Stimulated activated CD8-positive, alpha-beta memory T cell treated with anti-CD3 and anti-CD28 coated beads, Interleukin-7, amount 100 ng/mL, for 48 hours (primary cell): ENCODE measurements at regions not wholly inside any gene's neighbourhood (a gene's known extent, or its start where the extent isn't known, plus 50 kb on each side); places are given as distances from the start of the nearest gene placed in this dataset.

Source experiments
- DNase-seq, 2 donors: peaks; one replicate each; pipeline ENCODE4 v3.0.0-alpha.2; 2020; ENCODE audit warnings: low read depth in 1 of 2; ENCODE audit errors: extremely low read depth in 1 of 2

DNA sequence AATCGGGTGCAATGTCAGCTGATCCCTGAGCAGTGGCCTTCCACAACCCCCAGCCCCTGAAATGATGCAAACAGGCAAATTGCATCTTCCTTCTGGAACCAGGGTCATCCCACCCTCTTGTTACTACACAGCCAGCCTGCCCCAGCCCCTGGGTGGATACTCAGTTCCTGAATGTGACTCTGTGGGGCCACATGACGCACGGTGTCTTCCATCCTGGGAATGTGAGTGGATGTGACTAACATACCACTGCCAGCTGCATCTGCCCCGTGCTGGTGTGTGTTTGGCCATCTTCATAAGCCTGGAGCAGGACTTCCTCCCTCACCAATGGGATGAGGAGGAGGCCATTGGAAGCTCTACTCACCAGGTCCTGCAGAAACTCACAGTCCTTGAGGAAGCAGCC is 257.9 kb upstream of the ADAMTS16 start:
- DNase-seq, result no peak

DNA sequence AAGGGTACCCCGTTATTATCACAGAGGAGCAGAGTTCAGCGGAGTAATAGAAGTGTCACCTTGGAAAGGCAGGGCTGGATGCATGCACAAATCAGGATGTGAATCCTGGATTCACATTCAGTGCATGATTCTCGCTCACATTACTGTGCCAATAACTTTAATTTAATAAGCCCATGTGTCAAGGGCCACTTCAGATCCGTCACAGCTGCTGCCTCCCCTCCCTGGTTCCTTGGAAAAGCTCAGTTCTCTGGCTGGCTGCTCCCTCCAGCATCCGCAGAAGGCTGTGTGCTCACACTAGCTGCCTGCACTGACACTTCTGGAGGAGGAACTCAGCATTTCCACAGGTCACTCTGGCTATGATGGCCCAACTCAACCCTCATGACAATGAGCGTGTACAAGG is 256.8 kb upstream of the ADAMTS16 start:
- no peak for DNase-seq

DNA sequence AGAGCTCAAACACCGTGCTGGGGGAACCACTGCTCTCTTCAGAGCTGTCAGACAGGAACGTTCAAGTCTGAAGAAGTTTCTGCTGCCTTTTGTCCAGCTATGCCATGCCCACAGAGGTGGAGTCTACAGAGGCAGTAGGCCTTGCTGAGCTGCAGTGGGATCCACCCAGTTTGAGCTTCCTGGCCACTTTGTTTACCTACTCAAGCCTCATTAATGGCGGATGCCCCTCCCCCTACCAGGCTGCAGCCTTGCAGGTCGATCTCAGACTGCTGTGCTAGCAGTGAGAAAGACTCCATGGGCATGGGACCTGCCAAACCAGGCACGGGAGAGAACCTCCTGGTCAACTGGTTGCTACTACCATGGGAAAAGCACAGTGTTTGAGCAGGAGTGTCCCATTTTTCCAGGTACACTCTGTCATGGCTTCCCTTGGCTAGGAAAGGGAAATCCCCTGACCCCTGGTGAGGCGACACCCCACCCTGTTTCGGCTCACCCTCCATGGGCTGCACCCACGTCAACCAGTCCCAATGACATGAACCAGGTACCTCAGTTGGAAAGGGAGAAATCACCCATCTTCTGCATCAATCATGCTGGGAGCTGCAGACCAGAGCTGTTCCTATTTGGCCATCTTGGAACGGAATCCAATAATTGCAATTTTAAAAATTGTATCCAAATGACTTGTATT is 246.9 kb upstream of the ADAMTS16 start:
- DNase-seq, result no peak

- no peak for DNase-seq
Measured at GRCh38 chr5:4896328-4896727, 243.8 kb upstream of the ADAMTS16 start.

DNA sequence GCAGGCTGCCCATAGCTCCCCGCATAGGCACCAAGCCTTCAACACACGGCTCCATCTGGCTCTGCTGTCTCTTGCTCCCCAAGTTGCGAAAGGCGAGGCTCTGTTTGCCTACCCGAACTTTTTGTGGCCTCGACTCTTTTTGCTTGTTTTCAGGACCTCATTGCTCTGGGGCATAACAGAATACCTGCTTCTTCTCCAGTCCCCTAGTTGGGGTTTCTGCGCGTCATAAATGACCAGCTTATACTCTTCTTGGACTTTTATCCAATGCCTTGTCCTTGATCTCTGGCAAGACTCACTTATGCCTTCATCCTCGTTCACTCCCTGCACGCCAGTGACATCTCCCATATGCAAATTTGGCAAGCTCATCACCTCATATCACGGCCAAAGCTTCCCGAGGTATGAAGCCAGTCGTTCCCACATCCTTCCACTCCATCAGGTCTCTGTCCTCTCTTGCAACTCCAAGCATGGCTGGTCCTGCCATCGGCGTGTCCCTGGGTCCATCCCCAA is 238.8 kb upstream of the ADAMTS16 start:
- DNase-seq, result no peak

- no peak for DNase-seq
Measured at GRCh38 chr5:4901924-4902323, 238.2 kb upstream of the ADAMTS16 start.

DNA sequence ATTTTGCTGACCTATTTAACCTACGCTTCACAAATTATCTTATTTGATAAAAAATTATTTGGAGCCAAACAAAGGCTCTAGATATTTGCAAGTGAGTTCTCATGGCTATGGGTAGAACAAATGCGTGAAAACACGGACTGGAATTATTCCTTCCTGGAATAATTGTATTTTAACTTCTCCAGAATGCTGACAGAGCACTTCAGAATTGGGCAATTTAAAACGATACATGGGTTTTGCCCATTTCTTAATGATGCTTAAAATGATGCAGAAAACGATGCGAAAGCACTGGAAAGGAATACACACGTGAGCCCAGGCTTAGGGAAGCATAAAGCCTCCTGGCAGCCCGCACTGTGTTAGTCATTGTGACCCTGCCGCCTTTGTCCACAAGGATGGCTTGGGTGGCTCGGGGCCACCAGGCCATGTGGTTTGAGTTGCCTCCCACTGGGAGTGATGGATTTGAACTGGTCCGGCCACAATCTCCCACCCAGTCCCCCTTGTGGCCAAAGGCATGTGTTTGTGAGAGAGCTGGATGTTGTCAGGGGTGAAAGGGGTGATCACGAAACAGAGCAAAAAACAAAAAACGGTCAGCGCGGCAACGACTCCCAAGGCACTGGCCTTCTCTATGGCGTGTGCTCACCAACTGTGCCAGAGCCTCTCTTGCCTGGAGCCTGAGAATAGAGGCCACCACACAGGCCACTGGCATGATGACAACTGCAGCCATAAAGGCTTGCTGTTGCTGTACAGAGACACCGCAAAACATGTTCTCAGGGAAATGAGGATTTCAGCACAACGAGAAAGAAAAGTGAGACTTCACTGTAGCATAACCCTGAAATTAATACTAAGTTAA is 234.2 kb upstream of the ADAMTS16 start:
- DNase-seq, result no peak

GRCh38 chr5:4906786-4907185 is 233.3 kb upstream of the ADAMTS16 start:
- DNase-seq, result no peak

GRCh38 chr5:4907571-4907970 is 232.6 kb upstream of the ADAMTS16 start:
- DNase-seq, result no peak

- no peak for DNase-seq
Measured at GRCh38 chr5:4909086-4909485, 231.0 kb upstream of the ADAMTS16 start.

DNA sequence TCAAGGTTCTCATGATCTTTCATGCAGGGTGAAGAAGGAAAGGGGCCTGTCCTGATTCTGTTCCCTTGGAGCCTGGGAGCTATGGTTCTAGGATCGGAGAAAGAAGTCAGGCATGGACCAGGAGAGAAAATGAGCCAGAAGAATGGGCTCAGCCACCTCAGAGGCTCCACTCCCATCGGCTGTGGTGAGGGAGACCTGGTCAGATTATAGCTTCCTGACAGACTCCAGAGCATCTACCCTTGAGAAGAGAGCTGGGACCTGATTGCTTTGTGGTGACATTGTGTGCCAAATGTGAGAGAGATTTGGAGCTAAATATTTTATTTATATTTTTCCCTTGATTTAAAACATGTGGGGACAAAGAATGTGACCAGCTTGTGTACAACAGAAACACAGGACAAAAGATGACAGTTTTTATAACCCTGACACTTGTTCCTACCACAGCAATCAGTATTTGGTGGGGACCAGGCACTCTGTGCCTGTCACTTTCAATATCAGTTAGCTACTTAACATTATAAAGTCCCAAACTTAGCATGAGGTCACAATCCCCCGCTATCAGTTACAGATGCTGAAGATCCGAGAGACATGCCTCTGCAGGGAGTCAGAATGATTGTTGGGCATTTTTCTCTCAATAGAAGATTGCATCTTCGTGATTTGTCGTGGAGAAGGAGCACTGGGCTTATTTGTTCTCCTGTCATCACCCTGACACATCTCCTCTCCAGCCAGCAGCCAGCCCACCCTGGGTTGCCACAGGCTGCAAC is 228.3 kb upstream of the ADAMTS16 start:
- DNase-seq, result no peak

DNA sequence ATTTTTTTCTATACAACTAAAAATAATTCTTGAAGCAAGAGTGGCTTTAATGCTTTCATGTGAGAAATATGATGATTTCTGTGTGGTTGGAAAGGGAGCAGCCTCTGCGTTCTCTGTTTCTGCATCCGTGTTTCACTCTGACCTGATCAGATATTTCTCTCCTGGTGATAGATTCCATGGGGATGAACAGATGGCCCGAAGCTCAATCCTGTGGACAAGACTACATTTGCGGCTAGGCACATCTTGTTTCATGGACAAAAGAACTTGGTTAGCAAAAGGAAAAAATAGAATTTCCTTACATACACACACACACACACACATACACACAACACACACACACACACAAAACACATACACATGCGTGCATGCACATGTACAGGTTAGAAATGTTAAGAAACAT is 218.2 kb upstream of the ADAMTS16 start:
- no peak for DNase-seq

GRCh38 chr5:4924577-4924976 is 215.6 kb upstream of the ADAMTS16 start:
- no peak for DNase-seq

DNA sequence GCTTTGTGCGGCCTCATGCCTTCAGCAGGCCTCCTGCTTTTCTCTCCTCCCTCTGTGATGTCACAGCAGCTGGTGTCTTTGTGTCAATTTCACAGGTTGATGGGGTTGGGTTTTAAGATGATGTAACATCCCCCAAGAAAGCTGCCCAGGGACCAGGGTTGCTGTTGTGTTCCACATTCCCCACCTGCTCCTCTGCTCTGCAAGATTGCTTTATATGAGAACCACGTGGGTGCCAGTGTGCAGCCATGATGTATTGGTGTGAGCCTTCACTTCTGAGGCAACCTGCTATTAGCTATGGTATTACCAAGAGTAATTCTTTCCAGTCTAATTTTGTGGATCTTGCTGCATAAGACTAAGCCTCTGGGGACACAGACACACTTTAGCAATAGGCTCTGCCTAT is 213.0 kb upstream of the ADAMTS16 start:
- no peak for DNase-seq

DNA sequence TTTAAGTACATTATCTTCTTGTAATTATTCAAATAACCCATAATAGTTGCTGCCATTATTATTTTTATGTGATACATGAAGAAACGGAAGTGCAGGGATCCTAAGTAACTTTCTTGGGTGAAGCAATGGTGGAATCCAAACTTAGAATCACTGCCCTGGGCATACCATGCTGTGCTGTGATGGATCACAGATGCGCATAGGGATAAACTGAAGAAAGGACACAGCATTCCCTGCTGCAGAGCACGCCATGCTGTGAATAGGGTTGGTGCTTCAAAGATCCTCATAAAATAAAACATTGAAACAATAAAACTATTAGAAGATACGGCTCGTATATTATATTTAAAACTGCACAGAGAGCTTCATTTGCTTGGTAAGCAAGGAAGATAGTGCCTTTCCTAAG is 211.7 kb upstream of the ADAMTS16 start:
- no peak for DNase-seq

- no peak for DNase-seq
Measured at GRCh38 chr5:4929092-4929655, 211.0 kb upstream of the ADAMTS16 start.

GRCh38 chr5:4939042-4939781 is 200.9 kb upstream of the ADAMTS16 start:
- no peak for DNase-seq

DNA sequence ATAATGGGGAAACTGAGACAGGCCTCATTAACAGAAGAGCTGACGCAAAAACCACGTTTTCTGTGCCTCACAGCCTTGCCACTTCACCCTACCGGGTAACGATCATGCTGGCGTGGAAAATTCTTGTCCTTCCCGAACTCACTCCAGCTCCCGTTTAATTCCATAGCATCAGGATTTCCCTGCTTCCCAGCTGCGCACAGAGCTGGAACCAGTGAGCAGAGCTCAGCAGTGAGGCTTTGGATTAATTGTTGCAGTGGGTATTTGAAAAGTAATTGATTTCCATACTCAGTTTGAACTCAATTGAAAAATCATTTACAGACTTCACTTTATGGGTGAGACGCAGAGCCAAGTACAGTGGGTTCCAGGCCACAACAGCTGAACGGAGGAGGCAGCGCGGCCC is 199.0 kb upstream of the ADAMTS16 start:
- DNase-seq, result no peak

GRCh38 chr5:4941957-4942830 is 197.9 kb upstream of the ADAMTS16 start:
- DNase-seq, result no peak

DNA sequence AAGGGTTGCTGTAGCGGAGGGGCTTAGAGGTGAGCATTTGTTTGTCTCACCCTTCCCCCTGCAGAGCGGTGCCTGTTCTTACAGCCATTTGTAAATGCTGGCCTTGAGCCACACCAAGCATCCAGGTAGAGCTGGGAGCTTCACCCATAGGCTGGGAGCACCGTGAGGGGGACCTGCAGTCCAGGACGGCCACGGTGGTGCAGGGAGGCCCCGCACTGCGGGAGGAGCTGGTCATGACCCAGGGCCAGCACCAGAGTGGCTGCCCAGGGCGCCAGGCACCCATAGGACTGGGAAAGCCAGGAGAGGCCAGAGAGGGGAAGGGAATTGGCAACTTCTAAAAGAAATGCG is 197.3 kb upstream of the ADAMTS16 start:
- no peak for DNase-seq
